GM12865 (cell line): ENCODE measurements at regions not wholly inside any gene's neighbourhood (a gene's known extent, or its start where the extent isn't known, plus 50 kb on each side); places are given as distances from the start of the nearest gene placed in this dataset.
A peak's percentile ranks its signal among the peaks of the same experiment; 100 is the strongest.

ENCODE experiments used
- DNase-seq: peaks from one replicate; pipeline ENCODE4 v3.0.0; 2010; ENCODE audit warnings: low read depth
- H3K4me3 ChIP-seq: 2 replicates; pipeline ENCODE4 v1.5.1; 2011; ENCODE audit warnings: mild to moderate bottlenecking, low read depth, low read length, control low read depth
- TF ChIP-seq, protein P1 (sequence below): IDR thresholded peaks from 2 replicates; pipeline ENCODE4 v1.5.1; 2011; ENCODE audit warnings: low read length, control low read depth, low read depth, inconsistent platforms; ENCODE audit not compliant: insufficient read depth; ENCODE audit errors: missing control alignments

DNA sequence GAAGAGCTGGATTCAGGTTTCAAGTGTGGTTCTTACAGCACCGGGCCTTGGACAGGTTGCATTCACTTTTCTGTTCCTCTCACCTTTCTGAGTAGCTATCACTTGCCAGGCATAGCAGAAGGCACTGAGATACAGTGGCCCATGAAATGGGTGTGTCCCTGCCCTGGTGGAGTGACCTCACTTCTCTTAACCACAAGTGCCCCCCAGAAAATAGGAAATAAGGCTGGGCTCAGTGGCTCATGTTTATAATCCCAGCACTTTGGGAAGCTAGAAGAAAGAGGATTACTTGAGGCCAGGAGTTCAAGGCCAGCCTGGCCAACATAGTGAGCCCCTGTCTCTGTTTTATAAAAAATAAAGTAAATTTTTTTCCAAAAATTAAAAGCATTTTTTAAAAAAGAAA is 101.7 kb upstream of the KIT start:
- TF ChIP-seq, protein P1, sequence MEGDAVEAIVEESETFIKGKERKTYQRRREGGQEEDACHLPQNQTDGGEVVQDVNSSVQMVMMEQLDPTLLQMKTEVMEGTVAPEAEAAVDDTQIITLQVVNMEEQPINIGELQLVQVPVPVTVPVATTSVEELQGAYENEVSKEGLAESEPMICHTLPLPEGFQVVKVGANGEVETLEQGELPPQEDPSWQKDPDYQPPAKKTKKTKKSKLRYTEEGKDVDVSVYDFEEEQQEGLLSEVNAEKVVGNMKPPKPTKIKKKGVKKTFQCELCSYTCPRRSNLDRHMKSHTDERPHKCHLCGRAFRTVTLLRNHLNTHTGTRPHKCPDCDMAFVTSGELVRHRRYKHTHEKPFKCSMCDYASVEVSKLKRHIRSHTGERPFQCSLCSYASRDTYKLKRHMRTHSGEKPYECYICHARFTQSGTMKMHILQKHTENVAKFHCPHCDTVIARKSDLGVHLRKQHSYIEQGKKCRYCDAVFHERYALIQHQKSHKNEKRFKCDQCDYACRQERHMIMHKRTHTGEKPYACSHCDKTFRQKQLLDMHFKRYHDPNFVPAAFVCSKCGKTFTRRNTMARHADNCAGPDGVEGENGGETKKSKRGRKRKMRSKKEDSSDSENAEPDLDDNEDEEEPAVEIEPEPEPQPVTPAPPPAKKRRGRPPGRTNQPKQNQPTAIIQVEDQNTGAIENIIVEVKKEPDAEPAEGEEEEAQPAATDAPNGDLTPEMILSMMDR, result no peak
- H3K4me3 ChIP-seq, result no peak overlapping the region

DNA sequence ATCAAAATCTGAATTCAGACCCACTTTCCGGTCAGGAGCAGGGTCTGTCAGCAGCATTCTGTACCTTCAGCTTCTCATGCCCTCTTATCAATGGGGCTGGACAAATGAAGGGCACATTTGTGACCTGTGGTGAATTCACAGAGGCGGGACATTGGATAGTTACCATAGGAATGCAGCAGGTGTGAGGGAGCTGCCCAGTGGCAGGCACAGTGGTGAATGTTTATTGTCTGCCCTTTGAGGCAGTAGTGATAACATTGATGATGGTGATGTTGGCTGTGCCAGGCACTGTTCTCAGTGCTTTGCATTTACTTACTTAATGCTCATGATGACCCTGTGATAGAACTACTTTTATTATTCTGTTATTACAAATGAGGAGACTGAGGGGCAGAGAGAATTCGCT is 101.2 kb upstream of the KIT start:
- H3K4me3 ChIP-seq, result no peak overlapping the region
- DNase-seq, result no peak
- TF ChIP-seq, protein P1, result no peak

More for the DNA sequence above, 101.7 kb upstream of the KIT start:
- no peak for DNase-seq

DNA sequence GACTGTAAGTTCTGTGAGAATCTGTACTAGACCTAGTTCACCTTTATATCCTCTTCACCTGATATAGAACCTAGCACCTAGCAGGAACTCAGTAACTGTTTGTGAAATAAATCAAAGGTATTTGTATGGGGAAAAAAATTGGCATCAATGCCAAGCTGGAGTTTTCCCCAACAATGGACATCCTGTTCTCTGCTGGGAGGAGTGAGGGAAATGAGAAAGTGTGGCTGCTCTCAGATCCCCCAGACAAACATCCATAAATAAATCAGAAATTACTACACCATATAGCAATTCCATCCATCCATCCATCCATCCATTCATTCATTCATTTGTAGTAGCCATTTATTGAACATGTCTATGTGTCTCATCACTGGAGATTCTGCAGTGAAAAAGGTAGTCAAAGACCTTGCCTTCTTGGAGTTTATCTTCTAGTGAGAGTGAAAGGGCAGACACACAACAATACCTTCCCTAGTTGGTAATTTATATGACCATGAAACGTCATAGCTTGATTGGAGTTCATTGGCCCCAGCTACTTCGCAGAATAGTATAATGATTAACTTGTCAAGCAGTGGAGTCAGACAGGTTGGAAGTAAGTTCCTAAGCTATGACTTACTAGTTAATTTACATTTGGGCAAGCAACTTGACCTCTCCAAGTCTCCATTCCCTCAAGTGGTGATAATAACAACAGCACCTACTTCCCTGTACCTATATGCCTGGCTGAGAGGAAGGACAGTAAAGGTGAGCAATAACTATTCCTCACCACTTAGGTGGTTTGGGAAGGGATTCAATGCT is 98.7 kb upstream of the KIT start:
- TF ChIP-seq, protein P1, result no peak
- no peak overlapping the region for H3K4me3 ChIP-seq
- DNase-seq, result no peak

GRCh38 chr4:54560513-54560912 is 97.2 kb upstream of the KIT start:
- H3K4me3 ChIP-seq, result no peak overlapping the region
- TF ChIP-seq, protein P1, result no peak
- no peak for DNase-seq

- TF ChIP-seq, protein P1, result no peak
- no peak for DNase-seq
- H3K4me3 ChIP-seq, result no peak overlapping the region
Observed at GRCh38 chr4:54561940-54562339, 95.8 kb upstream of the KIT start.

DNA sequence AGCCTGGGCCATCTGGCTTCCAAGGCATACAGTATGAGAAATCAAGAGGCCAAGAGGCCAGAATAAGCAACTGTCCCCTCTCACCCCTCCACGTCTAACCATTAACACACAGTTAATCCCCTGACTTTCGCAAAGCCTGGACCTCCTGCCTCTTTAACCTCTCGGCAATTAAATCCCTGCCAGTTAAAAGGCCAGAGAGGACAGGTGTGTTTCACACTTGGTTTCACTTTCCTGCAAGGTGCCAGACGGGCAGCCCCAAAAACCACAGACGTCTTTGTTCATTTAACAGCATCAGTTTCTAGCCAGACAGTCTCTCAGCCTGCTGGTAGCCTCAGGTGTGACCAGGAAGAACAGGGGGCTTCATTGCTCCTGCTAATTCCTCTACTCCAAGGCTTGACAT is 91.1 kb upstream of the KIT start:
- DNase-seq, result peak; percentile 55
- TF ChIP-seq, protein P1, result no peak
- no peak overlapping the region for H3K4me3 ChIP-seq

DNA sequence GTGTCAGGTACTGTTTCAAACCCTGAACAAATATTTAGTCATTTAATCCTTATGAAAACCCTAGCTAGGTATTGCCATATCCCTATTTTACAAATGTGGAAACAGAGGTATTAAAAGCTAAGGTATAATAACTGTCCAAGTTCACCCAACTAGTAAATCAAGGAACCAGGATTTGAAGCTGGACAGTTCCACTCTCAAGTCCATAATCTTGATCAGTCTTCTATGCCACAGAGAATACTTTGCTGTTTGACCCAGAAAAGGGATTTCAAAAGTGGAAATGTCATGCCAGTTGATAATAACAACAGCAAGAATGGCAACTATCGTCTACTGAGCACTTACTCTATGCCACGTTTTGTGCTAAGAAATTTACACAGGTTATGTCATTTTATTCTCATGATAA is 90.4 kb upstream of the KIT start:
- H3K4me3 ChIP-seq, result no peak overlapping the region
- TF ChIP-seq, protein P1, result no peak
- DNase-seq, result no peak
